Suprapubic skin (tissue), 4 donors: ENCODE measurements at regions not wholly inside any gene's neighbourhood (a gene's known extent, or its start where the extent isn't known, plus 50 kb on each side); places are given as distances from the start of the nearest gene placed in this dataset.

Experiments
- DNase-seq, 2 donors: peaks; one replicate each; pipeline ENCODE4 v3.0.0-alpha.2; 2019; ENCODE audit warnings: low spot score in 2 of 2
- H3K27ac ChIP-seq: fragments of 200-600 bp; sonication (generic); one replicate; pipeline ENCODE4 v1.5.1; 2019
- H3K27me3 ChIP-seq: fragments of 200-600 bp; sonication (generic); one replicate; pipeline ENCODE4 v1.5.1; 2019
- H3K36me3 ChIP-seq: fragments of 200-600 bp; sonication (generic); one replicate; pipeline ENCODE4 v1.5.1; 2019
- H3K4me1 ChIP-seq: fragments of 200-600 bp; sonication (generic); one replicate; pipeline ENCODE4 v1.5.1; 2019
- H3K4me3 ChIP-seq: fragments of 200-600 bp; sonication (generic); one replicate; pipeline ENCODE4 v1.5.1; 2019; ENCODE audit warnings: mild to moderate bottlenecking
- H3K9me3 ChIP-seq: fragments of 200-600 bp; sonication (generic); one replicate; pipeline ENCODE4 v1.5.1; 2019
- CTCF ChIP-seq, 2 donors: fragments of 200-600 bp in 1 of 2; fragments of 450-650 bp in 1 of 2; sonication (generic) in 1 of 2; IDR thresholded peaks; one replicate each; pipeline ENCODE4 v1.5.1; 2016 to 2019; ENCODE audit warnings: antibody characterized with exemption in 2 of 2, mild to moderate bottlenecking in 1 of 2, moderate library complexity in 1 of 2
- EP300 ChIP-seq: sonication (generic); formaldehyde crosslinking; IDR thresholded peaks from one replicate; pipeline ENCODE4 v1.6.1; 2017; ENCODE audit warnings: antibody characterized with exemption
- POLR2A ChIP-seq, 2 donors: fragments of 450-650 bp; IDR thresholded peaks; one replicate each; pipeline ENCODE4 v1.6.1; 2017; ENCODE audit warnings: antibody characterized with exemption in 2 of 2, mild to moderate bottlenecking in 2 of 2, moderate library complexity in 2 of 2
- POLR2AphosphoS5 ChIP-seq, 3 donors: sonication (generic); formaldehyde crosslinking; IDR thresholded peaks; one replicate each; pipeline ENCODE4 v1.6.1; 2017; ENCODE audit warnings: antibody characterized with exemption in 3 of 3
- WGBS: methylation state at CpG from one replicate; pipeline ENCODE4 v1.1.5; 2018; 5-methylcytosine and 5-hydroxymethylcytosine counted together

- 87% methylated on average over 5 of the region's 5 CpGs for WGBS
- no peak for TF ChIP-seq EP300
- no peak for TF ChIP-seq POLR2A (IDR thresholded peaks at IDR 0.05)
- no peak for TF ChIP-seq CTCF (IDR thresholded peaks at IDR 0.05)
- no peak for TF ChIP-seq POLR2AphosphoS5 (IDR thresholded peaks at IDR 0.05)
- Histone ChIP-seq H3K4me1 (no peaks in the 10 kb centered on the region), H3K4me3 (no peak overlapping the region), H3K36me3 (no peaks in the 10 kb centered on the region), H3K27ac (no peak overlapping the region), H3K27me3 (peaks cover 96% of the 10 kb centered on the region), H3K9me3 (no peaks in the 10 kb centered on the region)
- no peak for DNase-seq
Observed at GRCh38 chr17:79203657-79204056, 129.0 kb downstream of the ENGASE start.

- no peaks in the 10 kb centered on the region for H3K36me3 ChIP-seq
- TF ChIP-seq POLR2A (IDR thresholded peaks at IDR 0.05), result no peak
- no peak for TF ChIP-seq CTCF (IDR thresholded peaks at IDR 0.05)
- no peak for TF ChIP-seq POLR2AphosphoS5 (IDR thresholded peaks at IDR 0.05)
- TF ChIP-seq EP300, result no peak
- no peak overlapping the region for H3K27ac ChIP-seq
- H3K27me3 ChIP-seq, result peaks cover 96% of the 10 kb centered on the region
- no peak for DNase-seq
- no peak overlapping the region for H3K4me3 ChIP-seq
- WGBS, result 29% methylated on average over 1 of the region's 9 CpGs
- H3K9me3 ChIP-seq, result no peaks in the 10 kb centered on the region
- H3K4me1 ChIP-seq, result no peaks in the 10 kb centered on the region
Observed at GRCh38 chr17:79203016-79203415, 128.4 kb downstream of the ENGASE start.

GRCh38 chr17:79202480-79202879 is 127.9 kb downstream of the ENGASE start:
- no peak overlapping the region for H3K4me3 ChIP-seq
- DNase-seq, result no peak
- TF ChIP-seq CTCF (IDR thresholded peaks at IDR 0.05) (no peak), POLR2A (IDR thresholded peaks at IDR 0.05) (no peak), EP300 (no peak), POLR2AphosphoS5 (IDR thresholded peaks at IDR 0.05) (no peak)
- WGBS, result 36% methylated on average over 8 of the region's 12 CpGs
- H3K9me3 ChIP-seq, result no peaks in the 10 kb centered on the region
- H3K27ac ChIP-seq, result no peak overlapping the region
- no peaks in the 10 kb centered on the region for H3K4me1 ChIP-seq
- peaks cover 95% of the 10 kb centered on the region for H3K27me3 ChIP-seq
- H3K36me3 ChIP-seq, result no peaks in the 10 kb centered on the region

GRCh38 chr17:79201536-79202227 is 127.1 kb downstream of the ENGASE start:
- WGBS, result 49% methylated on average over 14 of the region's 15 CpGs
- no peak overlapping the region for H3K27ac ChIP-seq
- DNase-seq, result no peak
- H3K9me3 ChIP-seq, result no peaks in the 10 kb centered on the region
- no peak overlapping the region for H3K4me3 ChIP-seq
- no peaks in the 10 kb centered on the region for H3K36me3 ChIP-seq
- TF ChIP-seq EP300 (no peak), POLR2A (IDR thresholded peaks at IDR 0.05) (no peak), POLR2AphosphoS5 (IDR thresholded peaks at IDR 0.05) (no peak), CTCF (IDR thresholded peaks at IDR 0.05) (no peak)
- H3K27me3 ChIP-seq, result peaks cover 89% of the 10 kb centered on the region
- no peaks in the 10 kb centered on the region for H3K4me1 ChIP-seq

GRCh38 chr17:79201119-79201518 is 126.5 kb downstream of the ENGASE start:
- DNase-seq, result no peak
- Histone ChIP-seq H3K9me3 (no peaks in the 10 kb centered on the region), H3K4me1 (no peaks in the 10 kb centered on the region), H3K36me3 (no peaks in the 10 kb centered on the region), H3K27ac (no peak overlapping the region), H3K27me3 (peaks cover 86% of the 10 kb centered on the region), H3K4me3 (no peak overlapping the region)
- 30% methylated on average over 6 of the region's 6 CpGs for WGBS
- no peak for TF ChIP-seq CTCF (IDR thresholded peaks at IDR 0.05)
- TF ChIP-seq POLR2A (IDR thresholded peaks at IDR 0.05), result no peak
- no peak for TF ChIP-seq EP300
- no peak for TF ChIP-seq POLR2AphosphoS5 (IDR thresholded peaks at IDR 0.05)
